HG02678 (cell line): ENCODE measurements at regions not wholly inside any gene's neighbourhood (a gene's known extent, or its start where the extent isn't known, plus 50 kb on each side); places are given as distances from the start of the nearest gene placed in this dataset.

Source experiments
- ATAC-seq: cut with Tn5 transposase; IDR thresholded peaks from one replicate; pipeline ENCODE4 v1.9.1; 2021; ENCODE audit warnings: mild to moderate bottlenecking, moderate library complexity; ENCODE audit not compliant: unreplicated experiment

- no peak for ATAC-seq
Measured at GRCh38 chr1:193988885-193989284, 802.5 kb upstream of the B3GALT2 start.

GRCh38 chr1:193979219-193979618, 792.8 kb upstream of the B3GALT2 start:
- ATAC-seq, result no peak

- ATAC-seq, result no peak
Measured at GRCh38 chr1:193974286-193974798, 787.9 kb upstream of the B3GALT2 start.

GRCh38 chr1:193973428-193973827, 787.0 kb upstream of the B3GALT2 start:
- ATAC-seq, result no peak

GRCh38 chr1:193971595-193971994, 785.2 kb upstream of the B3GALT2 start:
- no peak for ATAC-seq

DNA sequence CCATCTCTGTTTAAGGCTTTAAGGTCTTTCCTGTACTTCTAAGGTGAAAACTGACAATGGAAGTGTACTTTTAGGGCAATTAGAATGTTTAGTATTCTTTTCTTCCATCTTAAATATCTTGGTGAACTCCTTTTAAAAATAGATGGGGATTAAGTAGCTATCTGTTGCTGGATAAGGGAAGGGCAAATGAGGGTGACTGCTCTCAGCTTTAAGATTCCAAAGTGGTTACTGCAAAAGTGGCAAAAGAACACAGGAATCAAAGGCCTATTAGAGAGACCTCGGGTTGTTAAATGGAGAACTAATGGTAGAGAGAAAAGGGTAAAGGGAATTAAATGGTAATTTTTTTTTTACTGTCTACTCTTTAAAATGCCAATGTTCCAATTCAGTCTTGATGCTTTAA, 774.1 kb upstream of the B3GALT2 start:
- no peak for ATAC-seq

GRCh38 chr1:193960040-193960439, 773.6 kb upstream of the B3GALT2 start:
- no peak for ATAC-seq

- ATAC-seq, result no peak
Measured at GRCh38 chr1:193957556-193958095, 771.2 kb upstream of the B3GALT2 start.

- ATAC-seq, result no peak
Measured at GRCh38 chr1:193952778-193953374, 766.5 kb upstream of the B3GALT2 start.

DNA sequence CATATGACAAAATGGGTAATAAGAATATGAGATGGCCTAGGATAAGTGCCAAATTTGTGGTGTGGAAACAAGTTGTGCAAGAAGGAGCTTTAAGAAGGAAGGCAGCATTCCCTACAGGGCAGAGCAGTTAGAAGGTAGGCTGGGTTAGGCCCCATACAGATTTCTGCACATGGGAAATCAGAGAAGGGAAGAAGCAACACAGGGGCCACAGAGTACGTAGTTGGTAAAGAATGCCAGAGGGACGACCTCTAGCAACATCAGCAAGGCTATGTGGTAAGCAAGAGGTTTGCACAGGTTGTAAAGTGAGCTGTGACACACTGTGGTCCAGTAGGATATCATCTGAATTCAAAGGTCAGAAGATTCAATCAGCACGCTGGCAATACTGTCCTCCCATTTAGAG, 765.6 kb upstream of the B3GALT2 start:
- no peak for ATAC-seq

DNA sequence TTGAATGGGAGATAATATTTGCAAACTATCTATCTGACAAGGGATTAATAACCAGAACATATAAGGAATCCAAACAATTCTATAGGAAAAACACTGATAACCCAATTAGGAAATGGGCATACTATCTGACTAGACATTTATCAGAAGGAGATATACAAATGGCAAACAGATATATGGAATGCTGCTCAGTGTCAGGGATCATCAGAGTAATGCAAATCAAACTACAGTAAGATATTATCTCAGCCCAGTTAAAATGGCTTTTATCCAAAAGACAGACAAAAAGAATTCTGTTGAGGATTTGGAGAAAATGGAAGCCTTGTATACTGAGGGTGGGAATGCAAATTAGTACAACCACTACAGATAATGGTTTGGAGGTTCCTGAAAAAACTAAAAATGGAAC, 758.0 kb upstream of the B3GALT2 start:
- no peak for ATAC-seq

DNA sequence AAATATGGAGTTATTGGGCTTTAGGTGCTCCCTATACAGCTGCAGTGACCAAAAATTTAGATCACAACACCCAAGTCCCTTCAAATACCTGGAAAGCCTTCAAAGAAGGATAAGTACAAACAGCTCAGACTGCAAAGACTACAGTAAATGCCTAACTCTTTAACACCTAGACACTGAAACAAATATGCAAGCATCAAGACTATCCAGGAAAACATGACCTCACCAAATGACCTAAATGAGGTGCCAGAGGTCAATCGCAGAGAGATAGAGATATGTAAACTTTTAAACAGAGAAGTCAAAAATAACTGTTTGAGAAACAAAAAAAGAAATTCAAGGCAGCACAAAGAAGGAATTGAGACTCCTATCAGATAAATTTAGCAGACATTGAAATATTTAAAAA, 753.8 kb upstream of the B3GALT2 start:
- ATAC-seq, result no peak

DNA sequence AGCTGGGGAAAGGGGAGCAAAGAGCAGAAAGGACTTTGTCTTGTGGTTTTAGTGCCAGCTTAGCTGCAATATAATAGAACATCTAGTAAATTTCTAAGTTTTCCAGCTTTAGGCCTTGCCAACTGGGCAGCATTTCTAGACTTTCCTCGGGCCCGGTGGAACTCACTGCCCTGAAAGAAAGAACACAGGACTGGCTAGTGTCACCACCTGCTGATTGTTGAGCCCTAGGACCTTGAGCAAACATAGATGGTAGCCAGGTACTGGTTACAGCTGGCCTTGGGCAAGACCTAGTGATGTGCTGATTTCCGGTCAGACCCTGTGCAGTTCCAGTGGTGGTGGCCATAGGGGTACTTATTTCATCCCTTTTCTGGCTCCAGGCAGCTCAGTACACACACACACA, 753.2 kb upstream of the B3GALT2 start:
- no peak for ATAC-seq

DNA sequence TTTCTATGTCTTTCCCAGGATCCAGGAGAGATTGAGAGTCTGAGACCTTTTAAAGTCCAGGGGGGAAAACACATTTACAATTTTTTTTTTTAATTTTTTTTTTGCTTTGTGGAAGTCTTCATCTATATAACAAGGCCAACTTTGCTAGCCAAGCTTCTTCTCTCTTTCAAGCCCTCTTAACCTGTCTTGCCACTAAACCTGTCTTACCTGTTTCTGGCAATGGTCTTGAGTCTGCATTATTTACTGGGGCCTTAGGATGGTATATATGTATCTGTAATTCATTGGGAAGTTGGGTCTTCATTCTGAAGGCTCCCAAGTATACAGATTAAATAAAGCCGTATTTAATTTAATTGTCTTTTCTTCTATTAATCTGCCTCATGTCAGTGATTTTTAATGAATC, 750.9 kb upstream of the B3GALT2 start:
- ATAC-seq, result no peak

- ATAC-seq, result no peak
Measured at GRCh38 chr1:193932979-193933378, 746.6 kb upstream of the B3GALT2 start.

DNA sequence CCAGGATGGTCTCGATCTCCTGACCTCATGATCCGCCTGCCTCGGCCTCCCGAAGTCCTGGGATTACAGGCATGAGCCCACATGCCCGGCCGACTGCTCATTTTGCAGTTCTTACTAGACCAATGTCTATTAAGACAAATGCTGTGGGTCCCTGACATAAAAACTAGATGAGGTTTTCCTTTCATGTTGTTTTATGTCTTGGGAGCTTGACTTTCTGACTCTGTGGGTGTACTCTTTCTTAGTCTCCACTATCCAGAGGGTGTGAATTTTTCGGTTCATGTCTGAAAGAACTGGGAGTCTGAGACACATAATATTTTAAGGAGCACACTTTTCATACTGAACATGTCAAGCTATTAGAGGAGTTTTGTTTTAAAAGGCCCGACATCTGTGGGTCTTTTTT, 744.9 kb upstream of the B3GALT2 start:
- ATAC-seq, result no peak

DNA sequence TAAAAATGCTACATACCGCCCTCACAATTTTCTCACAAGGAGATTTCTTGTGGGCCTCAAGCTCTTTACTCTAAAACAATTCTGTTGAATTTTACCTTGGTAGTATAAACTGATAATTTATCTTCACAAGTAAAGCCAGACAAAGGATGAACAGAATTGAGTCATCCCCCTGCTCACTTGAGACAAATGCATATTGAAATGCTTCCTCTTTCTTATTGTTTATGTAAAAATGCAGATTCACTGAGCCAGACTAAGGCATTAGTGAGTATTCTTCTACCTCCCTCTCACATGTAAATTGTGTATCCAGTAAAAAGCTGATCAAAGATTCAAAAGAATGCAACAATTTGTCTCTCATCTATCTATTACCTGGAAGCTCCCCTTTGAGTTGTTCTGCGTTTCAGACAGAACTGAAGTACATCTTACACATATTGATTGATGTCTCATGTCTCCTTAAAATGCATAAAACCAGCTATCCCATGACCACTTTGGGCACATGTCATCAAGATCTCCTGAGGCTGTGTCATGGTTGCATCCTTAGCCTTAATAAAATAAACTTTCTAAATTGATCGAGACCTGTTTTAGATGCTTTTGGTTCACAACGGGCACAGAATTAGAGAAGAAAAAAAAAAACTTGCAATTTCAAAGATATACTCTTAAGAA, 743.1 kb upstream of the B3GALT2 start:
- ATAC-seq, result no peak

- no peak for ATAC-seq
Measured at GRCh38 chr1:193927550-193927949, 741.1 kb upstream of the B3GALT2 start.

DNA sequence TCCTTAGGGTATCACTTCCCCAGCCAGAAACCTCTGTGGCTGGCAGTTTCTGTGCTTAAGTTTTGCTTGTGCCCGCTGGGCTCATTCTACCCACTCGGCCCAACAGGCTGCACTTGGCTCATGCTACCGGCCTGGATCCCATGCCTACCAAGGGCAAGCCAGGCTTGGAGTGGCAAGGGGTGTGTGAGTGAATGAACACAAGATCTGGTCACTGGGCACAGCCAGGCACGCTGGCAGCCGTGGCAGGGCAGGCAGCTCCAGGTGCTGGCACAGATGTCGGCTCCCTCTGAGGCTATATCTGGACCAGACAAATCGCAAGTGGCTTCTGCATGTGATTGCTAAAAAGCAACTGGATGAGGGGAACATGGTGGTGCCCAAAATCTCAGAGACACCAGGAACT, 740.5 kb upstream of the B3GALT2 start:
- no peak for ATAC-seq

DNA sequence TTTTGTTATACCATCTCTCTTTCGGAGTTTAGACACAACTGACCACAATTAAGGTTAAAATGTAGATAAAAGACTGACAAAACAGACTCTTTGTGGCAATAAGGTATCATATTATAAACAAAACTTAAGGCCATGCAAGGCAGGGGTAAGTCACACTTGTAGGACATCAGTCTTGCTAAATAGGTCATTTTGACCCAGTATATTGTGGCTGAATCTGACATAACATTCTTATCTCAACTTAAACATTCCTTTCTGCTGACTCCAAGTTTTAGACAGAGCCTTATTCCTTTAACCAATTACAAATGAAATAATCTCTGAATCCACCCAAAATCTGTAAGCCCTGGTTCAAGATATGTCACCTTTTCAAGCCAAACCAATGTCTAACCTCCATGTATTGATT, 733.4 kb upstream of the B3GALT2 start:
- no peak for ATAC-seq

GRCh38 chr1:193916452-193916851, 730.0 kb upstream of the B3GALT2 start:
- ATAC-seq, result no peak

DNA sequence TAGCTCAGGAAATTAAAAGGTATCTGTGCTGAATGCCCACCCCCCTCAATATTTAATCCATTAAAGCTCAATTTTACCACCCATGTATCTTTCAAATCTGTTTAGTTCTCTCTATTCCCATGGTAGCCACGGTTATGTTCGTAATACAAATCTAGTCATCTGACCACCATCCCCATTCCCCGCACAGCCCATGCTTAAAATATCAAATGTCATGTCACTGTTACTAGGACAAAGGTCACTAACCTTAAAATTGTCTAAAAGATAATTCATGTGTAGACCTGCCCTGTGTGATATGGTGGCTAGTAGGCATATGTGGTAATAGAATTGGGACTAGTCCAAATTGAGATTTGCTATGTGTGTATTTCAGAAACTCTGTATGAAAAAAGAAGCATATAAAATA, 728.5 kb upstream of the B3GALT2 start:
- ATAC-seq, result no peak
